Heart left ventricle (tissue), 13 donors: ENCODE measurements at regions not wholly inside any gene's neighbourhood (a gene's known extent, or its start where the extent isn't known, plus 50 kb on each side); places are given as distances from the start of the nearest gene placed in this dataset.
"Not testable (repeated sequence)": the region's sequence is repeated elsewhere in the genome, so short reads cannot be mapped to it uniquely, and the experiment has no call there.

Source experiments
- POLR2A ChIP-seq, 2 donors: fragments of 450-650 bp; IDR thresholded peaks; one replicate each; pipeline ENCODE4 v1.6.1; 2017; ENCODE audit warnings: antibody characterized with exemption in 2 of 2, mild to moderate bottlenecking in 2 of 2, moderate library complexity in 2 of 2
- TF ChIP-seq, protein P1 (sequence below), 12 donors: fragments of 200-600 bp; sonication (generic) in 4 of 12; IDR thresholded peaks; one replicate each; pipeline versions ENCODE4 v1.5.0 to v1.8.0; 2018 to 2022; ENCODE audit warnings: antibody characterized with exemption in 12 of 12, mild to moderate bottlenecking in 5 of 12
- donor health status: ischemic (EF 13 %, LVEDD 7.1; RV severe dilation, severe dysfunction).
- donor health status: DM: no; HTN: yes; CAD: no.
- donor health status: DM: no; HTN: no; CAD: no.
- donor health status: ischemic (EF 25% LVEDD 6.9; RV normal size, moderate dysfunction).
- donor health status: ischemic (EF 25% LVEDD 5.7; RV mildly dilated, moderate dysfunction).
- donor health status: ischemic (EF 35%, LVEDD 5.7; RV mildly dilated, moderate dysfunction).
- donor health status: nonischemic (EF 11% LVEDD 7.7; RV severe dilation, severe dysfunction).
- donor health status: DM: yes; HTN: yes; CAD: no.
- donor health status: PGD.
- donor health status: ischemic (EF 29% LVEDD 5.4; RV normal size, mild dysfunction).
- donor health status: nonischemic (EF 23%, LVEDD 6.1; RV moderate dilation, normal function).

DNA sequence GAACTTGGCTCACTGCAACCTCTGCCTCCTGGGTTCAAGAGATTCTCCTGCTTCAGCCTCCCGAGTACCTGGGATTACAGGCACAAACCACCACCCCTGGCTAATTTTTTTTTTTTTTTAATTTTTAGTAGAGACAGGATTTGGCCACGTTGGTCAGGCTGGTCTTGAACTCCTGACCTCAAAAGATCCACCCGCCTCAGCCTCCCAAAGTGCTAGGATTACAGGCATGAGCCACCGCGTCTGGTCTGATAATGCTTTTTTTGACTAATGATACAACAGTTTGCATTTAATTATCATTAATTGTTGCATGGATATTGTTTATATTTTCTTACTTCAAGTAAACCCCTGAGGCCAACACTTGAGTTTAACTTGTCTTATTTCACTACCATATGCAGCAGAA lies 286.6 kb downstream of the CYRIA start:
- TF ChIP-seq, protein P1, sequence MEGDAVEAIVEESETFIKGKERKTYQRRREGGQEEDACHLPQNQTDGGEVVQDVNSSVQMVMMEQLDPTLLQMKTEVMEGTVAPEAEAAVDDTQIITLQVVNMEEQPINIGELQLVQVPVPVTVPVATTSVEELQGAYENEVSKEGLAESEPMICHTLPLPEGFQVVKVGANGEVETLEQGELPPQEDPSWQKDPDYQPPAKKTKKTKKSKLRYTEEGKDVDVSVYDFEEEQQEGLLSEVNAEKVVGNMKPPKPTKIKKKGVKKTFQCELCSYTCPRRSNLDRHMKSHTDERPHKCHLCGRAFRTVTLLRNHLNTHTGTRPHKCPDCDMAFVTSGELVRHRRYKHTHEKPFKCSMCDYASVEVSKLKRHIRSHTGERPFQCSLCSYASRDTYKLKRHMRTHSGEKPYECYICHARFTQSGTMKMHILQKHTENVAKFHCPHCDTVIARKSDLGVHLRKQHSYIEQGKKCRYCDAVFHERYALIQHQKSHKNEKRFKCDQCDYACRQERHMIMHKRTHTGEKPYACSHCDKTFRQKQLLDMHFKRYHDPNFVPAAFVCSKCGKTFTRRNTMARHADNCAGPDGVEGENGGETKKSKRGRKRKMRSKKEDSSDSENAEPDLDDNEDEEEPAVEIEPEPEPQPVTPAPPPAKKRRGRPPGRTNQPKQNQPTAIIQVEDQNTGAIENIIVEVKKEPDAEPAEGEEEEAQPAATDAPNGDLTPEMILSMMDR (IDR thresholded peaks at IDR 0.05), result not testable (repeated sequence)
- TF ChIP-seq POLR2A (IDR thresholded peaks at IDR 0.05), result not testable (repeated sequence)
